HepG2 (cell line): ENCODE measurements at regions not wholly inside any gene's neighbourhood (a gene's known extent, or its start where the extent isn't known, plus 50 kb on each side); places are given as distances from the start of the nearest gene placed in this dataset.

Source experiments
- AGO2 ChIP-seq: fragments of 200-400 bp; formaldehyde crosslinking; optimal IDR thresholded peaks from 2 replicates; pipeline ENCODE3; 2017; ENCODE audit warnings: mild to moderate bottlenecking, low read depth, low read length, moderate library complexity
- CENPX ChIP-seq: sonication (generic); formaldehyde crosslinking; IDR thresholded peaks from 2 replicates; pipeline ENCODE4 v1.9.0; 2021; ENCODE audit warnings: mild to moderate bottlenecking, missing genetic modification reagents, moderate library complexity
- CHD2 ChIP-seq: IDR thresholded peaks from 2 replicates; pipeline ENCODE4 v1.6.1; 2011; ENCODE audit warnings: low read depth, low read length, improper control_type of control experiment
- KDM4B ChIP-seq: sonication (generic); formaldehyde crosslinking; IDR thresholded peaks from 2 replicates; pipeline ENCODE4 v1.4.0; 2020; ENCODE audit warnings: missing genetic modification reagents
- MEF2D ChIP-seq: sonication (generic); formaldehyde crosslinking; IDR thresholded peaks from 2 replicates; pipeline ENCODE4 v1.5.1; 2020; ENCODE audit warnings: mild to moderate bottlenecking, missing genetic modification reagents
- MEIS2 ChIP-seq: sonication (generic); formaldehyde crosslinking; IDR thresholded peaks from 2 replicates; pipeline ENCODE4 v1.9.0; 2021; ENCODE audit warnings: mild to moderate bottlenecking, missing genetic modification reagents
- RBAK ChIP-seq: sonication (generic); formaldehyde crosslinking; IDR thresholded peaks from 2 replicates; pipeline ENCODE4 v1.5.1; 2020; ENCODE audit warnings: mild to moderate bottlenecking, missing genetic modification reagents
- REL ChIP-seq: sonication (generic); formaldehyde crosslinking; conservative IDR thresholded peaks from 2 replicates; pipeline ENCODE4 v1.8.0; 2022; ENCODE audit warnings: mild to moderate bottlenecking, missing genetic modification reagents, moderate library complexity
- YEATS2 ChIP-seq: sonication (generic); formaldehyde crosslinking; IDR thresholded peaks from 2 replicates; pipeline ENCODE4 v1.4.0; 2020; ENCODE audit warnings: missing genetic modification reagents, borderline replicate concordance
- ZBTB38 ChIP-seq: sonication (generic); formaldehyde crosslinking; IDR thresholded peaks from 2 replicates; pipeline ENCODE4 v1.5.1; 2020; ENCODE audit warnings: mild to moderate bottlenecking, missing genetic modification reagents
- ZNF350 ChIP-seq: sonication (generic); formaldehyde crosslinking; IDR thresholded peaks from 2 replicates; pipeline ENCODE4 v1.4.0; 2020; ENCODE audit warnings: mild to moderate bottlenecking, low read depth, missing genetic modification reagents, borderline replicate concordance
- ZNF446 ChIP-seq: sonication (generic); formaldehyde crosslinking; IDR thresholded peaks from 2 replicates; pipeline ENCODE4 v1.5.0; 2020; ENCODE audit warnings: mild to moderate bottlenecking, missing genetic modification reagents
- ZNF768 ChIP-seq: sonication (generic); formaldehyde crosslinking; IDR thresholded peaks from 2 replicates; pipeline ENCODE4 v1.4.0; 2020; ENCODE audit warnings: missing genetic modification reagents
- ZNF781 ChIP-seq: sonication (generic); formaldehyde crosslinking; IDR thresholded peaks from 2 replicates; pipeline ENCODE4 v1.5.1; 2020; ENCODE audit warnings: borderline replicate concordance, mild to moderate bottlenecking, missing genetic modification reagents; ENCODE audit errors: not compliant biosample characterization
- TF ChIP-seq, protein P1 (sequence below): sonication (generic); formaldehyde crosslinking; IDR thresholded peaks from 2 replicates; pipeline ENCODE4 v1.4.0; 2020; ENCODE audit warnings: missing genetic modification reagents, borderline replicate concordance
- TF ChIP-seq, protein P2 (sequence below), 2 experiments: sonication (generic) in 1 of 2; formaldehyde crosslinking in 1 of 2; IDR thresholded peaks; 2 replicates each; pipeline versions ENCODE4 v1.4.0 to v1.6.1; 2018 to 2020; ENCODE audit warnings: missing genetic modification reagents in 2 of 2, borderline replicate concordance in 1 of 2, low read depth in 1 of 2, mild to moderate bottlenecking in 1 of 2, missing biosample characterization in 1 of 2
- TF ChIP-seq, protein P3 (sequence below): IDR thresholded peaks from 2 replicates; pipeline ENCODE4 v1.6.1; 2016; ENCODE audit warnings: low read depth, missing genetic modification reagents, missing compliant biosample characterization

DNA sequence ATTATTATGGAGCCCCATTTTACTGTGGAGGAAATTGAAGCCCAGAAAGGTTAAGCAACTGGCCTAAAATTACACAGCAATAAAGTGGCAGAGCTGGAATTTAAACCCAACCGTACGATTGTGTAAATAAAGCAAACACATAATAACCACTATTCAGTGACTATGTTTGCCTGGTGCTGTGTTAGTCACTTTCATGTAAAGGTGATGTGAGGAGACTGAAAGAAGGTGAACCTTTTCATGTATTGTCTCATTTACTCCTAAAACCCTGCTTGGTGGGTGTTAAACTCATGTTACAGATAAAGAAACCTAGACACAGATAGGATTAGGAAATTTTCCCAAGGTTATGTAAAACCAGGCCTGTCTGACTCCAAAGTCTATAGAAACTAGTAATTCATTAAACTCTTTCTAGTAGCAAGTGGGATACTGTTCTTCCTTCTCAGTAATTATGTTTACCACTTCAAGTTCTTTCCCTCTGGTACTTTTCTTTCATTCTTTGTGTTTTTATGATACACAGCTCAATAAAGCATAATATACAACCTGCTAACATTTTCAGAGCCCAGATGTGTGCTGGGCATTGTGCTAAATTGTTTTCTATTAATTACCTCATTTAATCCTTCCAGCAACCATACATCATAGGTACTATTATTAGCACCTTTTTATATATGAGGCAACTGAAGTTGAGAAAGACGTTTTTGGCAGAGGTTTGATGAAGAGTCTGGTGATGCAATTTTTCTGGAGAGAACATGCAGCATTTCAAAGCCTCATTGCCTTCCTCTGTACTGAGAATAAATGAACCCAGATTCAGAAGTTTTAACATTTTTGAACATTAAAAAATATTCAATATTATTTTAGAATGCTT, 202.7 kb downstream of the SPRY1 start (continued):
- TF ChIP-seq, protein P1, sequence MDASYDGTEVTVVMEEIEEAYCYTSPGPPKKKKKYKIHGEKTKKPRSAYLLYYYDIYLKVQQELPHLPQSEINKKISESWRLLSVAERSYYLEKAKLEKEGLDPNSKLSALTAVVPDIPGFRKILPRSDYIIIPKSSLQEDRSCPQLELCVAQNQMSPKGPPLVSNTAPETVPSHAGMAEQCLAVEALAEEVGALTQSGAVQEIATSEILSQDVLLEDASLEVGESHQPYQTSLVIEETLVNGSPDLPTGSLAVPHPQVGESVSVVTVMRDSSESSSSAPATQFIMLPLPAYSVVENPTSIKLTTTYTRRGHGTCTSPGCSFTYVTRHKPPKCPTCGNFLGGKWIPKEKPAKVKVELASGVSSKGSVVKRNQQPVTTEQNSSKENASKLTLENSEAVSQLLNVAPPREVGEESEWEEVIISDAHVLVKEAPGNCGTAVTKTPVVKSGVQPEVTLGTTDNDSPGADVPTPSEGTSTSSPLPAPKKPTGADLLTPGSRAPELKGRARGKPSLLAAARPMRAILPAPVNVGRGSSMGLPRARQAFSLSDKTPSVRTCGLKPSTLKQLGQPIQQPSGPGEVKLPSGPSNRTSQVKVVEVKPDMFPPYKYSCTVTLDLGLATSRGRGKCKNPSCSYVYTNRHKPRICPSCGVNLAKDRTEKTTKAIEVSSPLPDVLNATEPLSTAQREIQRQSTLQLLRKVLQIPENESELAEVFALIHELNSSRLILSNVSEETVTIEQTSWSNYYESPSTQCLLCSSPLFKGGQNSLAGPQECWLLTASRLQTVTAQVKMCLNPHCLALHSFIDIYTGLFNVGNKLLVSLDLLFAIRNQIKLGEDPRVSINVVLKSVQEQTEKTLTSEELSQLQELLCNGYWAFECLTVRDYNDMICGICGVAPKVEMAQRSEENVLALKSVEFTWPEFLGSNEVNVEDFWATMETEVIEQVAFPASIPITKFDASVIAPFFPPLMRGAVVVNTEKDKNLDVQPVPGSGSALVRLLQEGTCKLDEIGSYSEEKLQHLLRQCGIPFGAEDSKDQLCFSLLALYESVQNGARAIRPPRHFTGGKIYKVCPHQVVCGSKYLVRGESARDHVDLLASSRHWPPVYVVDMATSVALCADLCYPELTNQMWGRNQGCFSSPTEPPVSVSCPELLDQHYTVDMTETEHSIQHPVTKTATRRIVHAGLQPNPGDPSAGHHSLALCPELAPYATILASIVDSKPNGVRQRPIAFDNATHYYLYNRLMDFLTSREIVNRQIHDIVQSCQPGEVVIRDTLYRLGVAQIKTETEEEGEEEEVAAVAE = no peak
- TF ChIP-seq ZNF768 (peak; percentile 94; the same call in 1 of the 2 replicates), ZNF446 (no peak), ZNF781 (CRISPR knock-in tag) (no peak), RBAK (no peak), KDM4B (CRISPR knock-in tag) (no peak), CHD2 (no peak), AGO2 (no peak), ZNF350 (no peak), CENPX (CRISPR knock-in tag) (no peak), YEATS2 (CRISPR knock-in tag) (no peak), ZBTB38 (CRISPR knock-in tag) (no peak), MEIS2 (no peak), MEF2D (CRISPR knock-in tag) (no peak), REL (CRISPR knock-in tag) (no peak)
- TF ChIP-seq, protein P2, sequence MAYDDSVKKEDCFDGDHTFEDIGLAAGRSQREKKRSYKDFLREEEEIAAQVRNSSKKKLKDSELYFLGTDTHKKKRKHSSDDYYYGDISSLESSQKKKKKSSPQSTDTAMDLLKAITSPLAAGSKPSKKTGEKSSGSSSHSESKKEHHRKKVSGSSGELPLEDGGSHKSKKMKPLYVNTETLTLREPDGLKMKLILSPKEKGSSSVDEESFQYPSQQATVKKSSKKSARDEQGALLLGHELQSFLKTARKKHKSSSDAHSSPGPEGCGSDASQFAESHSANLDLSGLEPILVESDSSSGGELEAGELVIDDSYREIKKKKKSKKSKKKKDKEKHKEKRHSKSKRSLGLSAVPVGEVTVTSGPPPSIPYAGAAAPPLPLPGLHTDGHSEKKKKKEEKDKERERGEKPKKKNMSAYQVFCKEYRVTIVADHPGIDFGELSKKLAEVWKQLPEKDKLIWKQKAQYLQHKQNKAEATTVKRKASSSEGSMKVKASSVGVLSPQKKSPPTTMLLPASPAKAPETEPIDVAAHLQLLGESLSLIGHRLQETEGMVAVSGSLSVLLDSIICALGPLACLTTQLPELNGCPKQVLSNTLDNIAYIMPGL (CRISPR knock-in tag; IDR thresholded peaks at IDR 0.05; ENCODE audit: borderline replicate concordance in 1 of 2, low read depth in 1 of 2) = no peak; a peak in 1 of 4 replicates
- TF ChIP-seq, protein P3, sequence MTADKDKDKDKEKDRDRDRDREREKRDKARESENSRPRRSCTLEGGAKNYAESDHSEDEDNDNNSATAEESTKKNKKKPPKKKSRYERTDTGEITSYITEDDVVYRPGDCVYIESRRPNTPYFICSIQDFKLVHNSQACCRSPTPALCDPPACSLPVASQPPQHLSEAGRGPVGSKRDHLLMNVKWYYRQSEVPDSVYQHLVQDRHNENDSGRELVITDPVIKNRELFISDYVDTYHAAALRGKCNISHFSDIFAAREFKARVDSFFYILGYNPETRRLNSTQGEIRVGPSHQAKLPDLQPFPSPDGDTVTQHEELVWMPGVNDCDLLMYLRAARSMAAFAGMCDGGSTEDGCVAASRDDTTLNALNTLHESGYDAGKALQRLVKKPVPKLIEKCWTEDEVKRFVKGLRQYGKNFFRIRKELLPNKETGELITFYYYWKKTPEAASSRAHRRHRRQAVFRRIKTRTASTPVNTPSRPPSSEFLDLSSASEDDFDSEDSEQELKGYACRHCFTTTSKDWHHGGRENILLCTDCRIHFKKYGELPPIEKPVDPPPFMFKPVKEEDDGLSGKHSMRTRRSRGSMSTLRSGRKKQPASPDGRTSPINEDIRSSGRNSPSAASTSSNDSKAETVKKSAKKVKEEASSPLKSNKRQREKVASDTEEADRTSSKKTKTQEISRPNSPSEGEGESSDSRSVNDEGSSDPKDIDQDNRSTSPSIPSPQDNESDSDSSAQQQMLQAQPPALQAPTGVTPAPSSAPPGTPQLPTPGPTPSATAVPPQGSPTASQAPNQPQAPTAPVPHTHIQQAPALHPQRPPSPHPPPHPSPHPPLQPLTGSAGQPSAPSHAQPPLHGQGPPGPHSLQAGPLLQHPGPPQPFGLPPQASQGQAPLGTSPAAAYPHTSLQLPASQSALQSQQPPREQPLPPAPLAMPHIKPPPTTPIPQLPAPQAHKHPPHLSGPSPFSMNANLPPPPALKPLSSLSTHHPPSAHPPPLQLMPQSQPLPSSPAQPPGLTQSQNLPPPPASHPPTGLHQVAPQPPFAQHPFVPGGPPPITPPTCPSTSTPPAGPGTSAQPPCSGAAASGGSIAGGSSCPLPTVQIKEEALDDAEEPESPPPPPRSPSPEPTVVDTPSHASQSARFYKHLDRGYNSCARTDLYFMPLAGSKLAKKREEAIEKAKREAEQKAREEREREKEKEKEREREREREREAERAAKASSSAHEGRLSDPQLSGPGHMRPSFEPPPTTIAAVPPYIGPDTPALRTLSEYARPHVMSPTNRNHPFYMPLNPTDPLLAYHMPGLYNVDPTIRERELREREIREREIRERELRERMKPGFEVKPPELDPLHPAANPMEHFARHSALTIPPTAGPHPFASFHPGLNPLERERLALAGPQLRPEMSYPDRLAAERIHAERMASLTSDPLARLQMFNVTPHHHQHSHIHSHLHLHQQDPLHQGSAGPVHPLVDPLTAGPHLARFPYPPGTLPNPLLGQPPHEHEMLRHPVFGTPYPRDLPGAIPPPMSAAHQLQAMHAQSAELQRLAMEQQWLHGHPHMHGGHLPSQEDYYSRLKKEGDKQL (CRISPR knock-in tag) = peak; percentile 70
